ENCODE measurements at regions not wholly inside any gene's neighbourhood (a gene's known extent, or its start where the extent isn't known, plus 50 kb on each side); places are given as distances from the start of the nearest gene placed in this dataset.

DNA sequence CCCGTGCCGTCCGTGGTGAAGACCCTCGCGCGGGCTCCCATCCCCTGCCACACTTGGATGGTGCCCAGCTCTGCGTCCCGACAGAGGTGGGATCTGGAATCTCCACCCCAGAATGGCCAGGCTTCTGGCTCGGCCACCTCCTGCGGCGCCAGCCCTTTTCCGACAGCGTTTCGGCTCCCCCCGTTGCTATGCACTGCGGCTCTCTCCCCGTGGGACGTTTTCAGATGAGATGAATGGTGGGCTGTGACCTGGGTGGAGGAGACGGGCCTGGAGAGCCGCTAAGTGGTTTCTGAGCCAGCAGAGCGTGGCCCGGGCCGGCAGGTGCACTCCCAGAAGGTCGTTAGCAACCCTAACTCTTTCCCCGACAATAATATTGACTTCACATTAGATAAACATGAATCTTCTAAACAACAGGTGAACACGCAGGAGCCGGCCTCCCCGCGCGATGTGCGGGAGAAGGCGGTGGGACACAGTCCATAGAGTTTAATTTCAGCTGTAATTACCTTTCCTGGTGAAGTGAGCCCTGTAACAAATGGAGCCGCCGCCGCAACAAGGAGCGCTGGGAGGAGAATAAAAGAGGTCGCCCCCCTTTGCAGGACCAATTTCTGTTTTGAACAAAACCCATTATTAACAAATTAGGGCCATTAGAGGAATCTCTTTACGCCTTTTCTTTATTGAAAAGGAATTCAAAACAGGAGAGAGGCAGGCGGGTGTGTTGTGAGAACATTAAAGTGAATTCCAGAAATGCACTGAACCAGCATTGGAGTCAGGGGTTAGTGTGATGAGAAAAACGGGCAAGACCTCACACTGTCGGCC is 294.3 kb upstream of the PFKP start:
- TF ChIP-seq, protein P1, sequence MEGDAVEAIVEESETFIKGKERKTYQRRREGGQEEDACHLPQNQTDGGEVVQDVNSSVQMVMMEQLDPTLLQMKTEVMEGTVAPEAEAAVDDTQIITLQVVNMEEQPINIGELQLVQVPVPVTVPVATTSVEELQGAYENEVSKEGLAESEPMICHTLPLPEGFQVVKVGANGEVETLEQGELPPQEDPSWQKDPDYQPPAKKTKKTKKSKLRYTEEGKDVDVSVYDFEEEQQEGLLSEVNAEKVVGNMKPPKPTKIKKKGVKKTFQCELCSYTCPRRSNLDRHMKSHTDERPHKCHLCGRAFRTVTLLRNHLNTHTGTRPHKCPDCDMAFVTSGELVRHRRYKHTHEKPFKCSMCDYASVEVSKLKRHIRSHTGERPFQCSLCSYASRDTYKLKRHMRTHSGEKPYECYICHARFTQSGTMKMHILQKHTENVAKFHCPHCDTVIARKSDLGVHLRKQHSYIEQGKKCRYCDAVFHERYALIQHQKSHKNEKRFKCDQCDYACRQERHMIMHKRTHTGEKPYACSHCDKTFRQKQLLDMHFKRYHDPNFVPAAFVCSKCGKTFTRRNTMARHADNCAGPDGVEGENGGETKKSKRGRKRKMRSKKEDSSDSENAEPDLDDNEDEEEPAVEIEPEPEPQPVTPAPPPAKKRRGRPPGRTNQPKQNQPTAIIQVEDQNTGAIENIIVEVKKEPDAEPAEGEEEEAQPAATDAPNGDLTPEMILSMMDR (IDR thresholded peaks at IDR 0.05), result no peak
- TF ChIP-seq, protein P2, sequence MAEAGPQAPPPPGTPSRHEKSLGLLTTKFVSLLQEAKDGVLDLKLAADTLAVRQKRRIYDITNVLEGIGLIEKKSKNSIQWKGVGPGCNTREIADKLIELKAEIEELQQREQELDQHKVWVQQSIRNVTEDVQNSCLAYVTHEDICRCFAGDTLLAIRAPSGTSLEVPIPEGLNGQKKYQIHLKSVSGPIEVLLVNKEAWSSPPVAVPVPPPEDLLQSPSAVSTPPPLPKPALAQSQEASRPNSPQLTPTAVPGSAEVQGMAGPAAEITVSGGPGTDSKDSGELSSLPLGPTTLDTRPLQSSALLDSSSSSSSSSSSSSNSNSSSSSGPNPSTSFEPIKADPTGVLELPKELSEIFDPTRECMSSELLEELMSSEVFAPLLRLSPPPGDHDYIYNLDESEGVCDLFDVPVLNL (CRISPR knock-in tag; IDR thresholded peaks at IDR 0.05; ENCODE audit: borderline replicate concordance, low read depth), result no peak
- TF ChIP-seq, protein P3, sequence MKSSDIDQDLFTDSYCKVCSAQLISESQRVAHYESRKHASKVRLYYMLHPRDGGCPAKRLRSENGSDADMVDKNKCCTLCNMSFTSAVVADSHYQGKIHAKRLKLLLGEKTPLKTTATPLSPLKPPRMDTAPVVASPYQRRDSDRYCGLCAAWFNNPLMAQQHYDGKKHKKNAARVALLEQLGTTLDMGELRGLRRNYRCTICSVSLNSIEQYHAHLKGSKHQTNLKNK (CRISPR knock-in tag; IDR thresholded peaks at IDR 0.05), result no peak
- TF ChIP-seq NFE2L1 (CRISPR knock-in tag; IDR thresholded peaks at IDR 0.05), result no peak
- TF ChIP-seq ATF1 (CRISPR knock-in tag; IDR thresholded peaks at IDR 0.05), result no peak
- no peak for TF ChIP-seq SMAD3 (CRISPR knock-in tag; IDR thresholded peaks at IDR 0.05; ENCODE audit: borderline replicate concordance)
- TF ChIP-seq, protein P4, sequence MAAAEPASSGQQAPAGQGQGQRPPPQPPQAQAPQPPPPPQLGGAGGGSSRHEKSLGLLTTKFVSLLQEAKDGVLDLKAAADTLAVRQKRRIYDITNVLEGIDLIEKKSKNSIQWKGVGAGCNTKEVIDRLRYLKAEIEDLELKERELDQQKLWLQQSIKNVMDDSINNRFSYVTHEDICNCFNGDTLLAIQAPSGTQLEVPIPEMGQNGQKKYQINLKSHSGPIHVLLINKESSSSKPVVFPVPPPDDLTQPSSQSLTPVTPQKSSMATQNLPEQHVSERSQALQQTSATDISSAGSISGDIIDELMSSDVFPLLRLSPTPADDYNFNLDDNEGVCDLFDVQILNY (CRISPR knock-in tag; IDR thresholded peaks at IDR 0.05), result no peak
